ENCODE measurements at regions not wholly inside any gene's neighbourhood (a gene's known extent, or its start where the extent isn't known, plus 50 kb on each side); places are given as distances from the start of the nearest gene placed in this dataset.
"Not testable (repeated sequence)": the region's sequence is repeated elsewhere in the genome, so short reads cannot be mapped to it uniquely, and the experiment has no call there.

- no peak for TF ChIP-seq CTCF (IDR thresholded peaks at IDR 0.05; ENCODE audit: low read depth, low read length, missing control alignments)
- no peak overlapping the region for H3K4me3 ChIP-seq (replicated peaks; ENCODE audit: low read depth, low read length)
- no peak for DNase-seq (ENCODE audit: extremely low read depth, low read depth)
These were observed 66.3 kb upstream of the RASGRF1 start for GRCh38 chr15:79156704-79157375.

GRCh38 chr15:79154483-79155135, 64.0 kb upstream of the RASGRF1 start:
- TF ChIP-seq CTCF (IDR thresholded peaks at IDR 0.05; ENCODE audit: low read depth, low read length, missing control alignments), result no peak
- DNase-seq (ENCODE audit: extremely low read depth, low read depth), result no peak
- H3K4me3 ChIP-seq (replicated peaks; ENCODE audit: low read depth, low read length), result no peak overlapping the region

- DNase-seq (ENCODE audit: extremely low read depth, low read depth); H3K4me3 ChIP-seq (replicated peaks; ENCODE audit: low read depth, low read length): not testable (repeated sequence)
These were observed 53.7 kb upstream of the RASGRF1 start for GRCh38 chr15:79144290-79144689.

GRCh38 chr15:79140846-79141570, 50.4 kb upstream of the RASGRF1 start:
- no peak for DNase-seq (ENCODE audit: extremely low read depth, low read depth)
- TF ChIP-seq CTCF (IDR thresholded peaks at IDR 0.05; ENCODE audit: low read depth, low read length, missing control alignments), result no peak
- no peak overlapping the region for H3K4me3 ChIP-seq (replicated peaks; ENCODE audit: low read depth, low read length)
